AG20443 (cell line): ENCODE measurements at regions not wholly inside any gene's neighbourhood (a gene's known extent, or its start where the extent isn't known, plus 50 kb on each side); places are given as distances from the start of the nearest gene placed in this dataset.

Experiments used
- DNase-seq: peaks from one replicate; pipeline ENCODE4 v3.0.0; 2012; ENCODE audit warnings: low spot score, mixed read lengths

DNA sequence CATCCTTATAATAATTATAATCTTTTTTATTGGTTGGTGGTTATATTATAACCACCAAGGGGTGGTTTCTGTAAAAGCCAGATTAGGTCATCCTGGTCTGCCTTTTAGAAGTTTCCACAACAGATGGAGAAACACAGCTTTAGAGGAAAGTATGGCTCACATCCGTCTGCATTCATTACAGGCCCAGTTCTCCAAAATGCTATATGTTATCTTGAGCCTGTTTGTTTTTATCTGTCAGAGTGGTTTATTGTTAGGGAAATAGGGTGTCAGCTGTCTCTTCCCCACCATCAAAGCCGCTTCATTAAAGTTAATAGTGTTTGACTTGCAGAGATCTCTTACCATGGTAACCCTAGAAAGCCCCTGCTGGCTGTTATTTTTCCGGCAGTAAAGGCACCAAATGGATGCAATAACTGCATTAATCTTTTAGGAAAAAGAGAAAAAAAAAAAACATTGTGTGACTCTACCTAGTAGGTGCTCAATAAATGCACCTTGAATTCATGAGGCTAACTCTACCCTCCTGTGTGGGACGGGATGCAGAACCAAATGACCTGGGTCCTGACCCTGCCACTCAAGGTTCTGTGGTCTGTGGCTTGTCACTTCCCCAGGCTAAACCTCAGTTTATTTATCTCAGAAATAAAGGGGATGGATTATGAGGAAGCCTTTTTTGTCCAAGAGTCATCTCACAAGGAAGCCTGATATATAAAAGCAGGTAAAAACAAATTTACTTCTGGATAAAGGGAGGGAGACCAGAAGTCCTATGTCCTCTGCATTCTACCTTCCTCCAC, 118.3 kb downstream of the WT1 start:
- DNase-seq: no peak

- DNase-seq: no peak
Measured at GRCh38 chr11:32317643-32318042, 117.7 kb downstream of the WT1 start.

GRCh38 chr11:32318071-32319055, 117.0 kb downstream of the WT1 start:
- no peak for DNase-seq

GRCh38 chr11:32323814-32324130, 111.6 kb downstream of the WT1 start:
- DNase-seq: no peak

GRCh38 chr11:32325187-32325586, 110.2 kb downstream of the WT1 start:
- DNase-seq: no peak

DNA sequence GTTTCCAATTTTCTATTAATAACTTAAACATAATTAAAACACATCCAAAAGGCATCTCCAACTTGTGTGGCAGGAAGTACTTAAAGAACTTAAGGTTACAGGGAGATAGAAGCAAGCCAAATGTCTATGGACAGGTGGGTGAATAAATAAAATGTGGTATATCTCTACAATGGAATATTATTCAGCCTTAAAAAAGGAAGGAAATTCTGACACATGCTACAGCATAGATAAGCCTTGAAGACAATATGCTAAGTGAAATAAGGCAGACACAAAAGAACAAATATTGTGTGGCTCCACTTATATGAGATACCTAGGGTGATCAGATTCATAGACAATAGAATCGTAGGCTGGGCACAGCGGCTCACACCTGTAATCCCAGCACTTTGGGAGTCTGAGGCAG, 109.6 kb downstream of the WT1 start:
- no peak for DNase-seq

GRCh38 chr11:32326522-32326921, 108.8 kb downstream of the WT1 start:
- no peak for DNase-seq

DNA sequence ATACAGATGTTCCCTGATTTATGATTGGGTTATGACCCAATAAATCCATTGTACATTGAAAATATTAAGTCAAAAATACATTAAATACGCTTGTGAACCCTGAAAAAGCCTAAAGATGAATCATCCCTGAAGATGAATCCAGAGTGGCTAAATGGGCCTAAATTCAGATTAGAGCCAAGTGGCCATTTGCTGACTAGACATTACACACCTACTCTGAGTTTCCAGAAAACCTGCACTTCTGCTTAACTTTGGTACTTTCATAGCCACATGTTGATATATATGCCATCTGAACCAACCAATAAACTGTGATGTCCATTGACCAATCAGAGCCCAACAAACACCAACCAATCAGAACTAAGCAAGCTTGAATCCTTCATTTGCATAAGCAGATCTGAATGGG, 106.9 kb downstream of the WT1 start:
- no peak for DNase-seq

GRCh38 chr11:32331098-32331497, 104.2 kb downstream of the WT1 start:
- no peak for DNase-seq

DNA sequence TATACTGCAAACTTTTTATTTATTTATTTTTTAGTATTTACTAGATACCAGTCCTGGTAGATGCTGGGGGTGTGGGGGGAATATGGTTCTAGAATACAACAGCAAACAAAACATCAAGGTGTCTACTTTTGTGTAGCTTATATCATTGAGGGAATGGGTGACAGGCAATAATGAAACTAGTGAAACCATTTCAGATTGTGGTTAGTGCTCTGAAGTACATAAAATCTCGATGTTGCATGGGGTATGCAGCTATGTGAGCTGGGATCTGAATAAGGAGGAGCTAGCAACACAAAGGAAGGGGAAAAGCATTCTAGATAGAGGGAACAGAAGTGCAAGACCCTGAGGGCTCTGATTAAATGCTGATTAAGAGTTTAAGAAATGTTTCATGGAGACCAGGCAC, 103.5 kb downstream of the WT1 start:
- no peak for DNase-seq

GRCh38 chr11:32332990-32333319, 102.4 kb downstream of the WT1 start:
- no peak for DNase-seq

GRCh38 chr11:32333320-32333991, 101.9 kb downstream of the WT1 start:
- DNase-seq: peak; percentile 79

GRCh38 chr11:32334822-32335221, 100.5 kb downstream of the WT1 start:
- no peak for DNase-seq
